GM10266 (cell line): ENCODE measurements at regions not wholly inside any gene's neighbourhood (a gene's known extent, or its start where the extent isn't known, plus 50 kb on each side); places are given as distances from the start of the nearest gene placed in this dataset.

Experiments used
- DNase-seq: peaks from one replicate; pipeline ENCODE4 v3.0.0; 2012; ENCODE audit errors: extremely low spot score
- TF ChIP-seq, protein P1 (sequence below): IDR thresholded peaks from 2 replicates; pipeline ENCODE4 v1.5.1; 2012; ENCODE audit warnings: mild to moderate bottlenecking, low read depth; ENCODE audit not compliant: control insufficient read depth, insufficient read depth; ENCODE audit errors: missing control alignments

DNA sequence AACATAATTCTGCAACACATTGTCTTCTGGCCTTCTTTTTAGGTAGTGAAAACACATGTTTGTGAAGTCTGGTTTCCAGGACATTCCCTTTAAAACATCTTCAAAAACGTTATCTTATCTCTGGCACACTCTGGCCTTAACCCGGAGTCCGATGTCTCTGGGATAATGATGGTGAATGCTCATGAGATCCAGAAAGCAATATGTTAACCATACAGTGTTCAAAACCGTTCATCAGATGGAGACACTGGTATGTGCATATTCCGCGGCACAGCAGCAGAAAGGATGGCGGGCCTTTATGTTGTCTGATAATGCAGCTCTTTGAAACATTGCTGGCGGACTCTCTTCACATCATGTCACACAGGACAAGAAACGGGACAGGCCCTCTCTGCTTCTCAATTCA lies 605.2 kb downstream of the CCDC171 start:
- DNase-seq, result no peak
- TF ChIP-seq, protein P1, sequence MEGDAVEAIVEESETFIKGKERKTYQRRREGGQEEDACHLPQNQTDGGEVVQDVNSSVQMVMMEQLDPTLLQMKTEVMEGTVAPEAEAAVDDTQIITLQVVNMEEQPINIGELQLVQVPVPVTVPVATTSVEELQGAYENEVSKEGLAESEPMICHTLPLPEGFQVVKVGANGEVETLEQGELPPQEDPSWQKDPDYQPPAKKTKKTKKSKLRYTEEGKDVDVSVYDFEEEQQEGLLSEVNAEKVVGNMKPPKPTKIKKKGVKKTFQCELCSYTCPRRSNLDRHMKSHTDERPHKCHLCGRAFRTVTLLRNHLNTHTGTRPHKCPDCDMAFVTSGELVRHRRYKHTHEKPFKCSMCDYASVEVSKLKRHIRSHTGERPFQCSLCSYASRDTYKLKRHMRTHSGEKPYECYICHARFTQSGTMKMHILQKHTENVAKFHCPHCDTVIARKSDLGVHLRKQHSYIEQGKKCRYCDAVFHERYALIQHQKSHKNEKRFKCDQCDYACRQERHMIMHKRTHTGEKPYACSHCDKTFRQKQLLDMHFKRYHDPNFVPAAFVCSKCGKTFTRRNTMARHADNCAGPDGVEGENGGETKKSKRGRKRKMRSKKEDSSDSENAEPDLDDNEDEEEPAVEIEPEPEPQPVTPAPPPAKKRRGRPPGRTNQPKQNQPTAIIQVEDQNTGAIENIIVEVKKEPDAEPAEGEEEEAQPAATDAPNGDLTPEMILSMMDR, result no peak

GRCh38 chr9:16161483-16161882 lies 608.6 kb downstream of the CCDC171 start:
- TF ChIP-seq, protein P1, result no peak
- DNase-seq, result no peak

GRCh38 chr9:16170119-16170518 lies 617.3 kb downstream of the CCDC171 start:
- TF ChIP-seq, protein P1, result no peak
- no peak for DNase-seq

GRCh38 chr9:16171911-16172310 lies 619.1 kb downstream of the CCDC171 start:
- TF ChIP-seq, protein P1, result no peak
- DNase-seq, result no peak

GRCh38 chr9:16172796-16173195 lies 620.0 kb downstream of the CCDC171 start:
- TF ChIP-seq, protein P1, result no peak
- no peak for DNase-seq

DNA sequence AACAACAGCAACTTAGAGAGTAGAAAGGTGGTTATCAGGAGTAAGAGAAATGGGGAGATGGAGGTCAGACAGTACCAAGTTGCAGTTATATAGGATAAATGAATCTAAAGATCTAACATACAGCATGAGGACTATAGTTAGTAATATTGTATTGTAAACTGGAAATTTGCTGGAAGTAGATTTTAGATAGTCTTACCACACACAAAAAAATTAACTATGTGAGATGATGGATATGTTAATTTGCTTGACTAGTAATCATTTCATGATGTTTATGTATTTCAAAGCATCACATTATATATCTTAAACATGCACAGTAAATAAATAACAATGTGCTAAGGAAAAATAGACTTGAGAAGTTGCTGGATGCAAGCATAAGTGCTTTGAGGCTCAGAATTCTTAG lies 622.1 kb downstream of the CCDC171 start:
- no peak for DNase-seq
- TF ChIP-seq, protein P1, result no peak

- TF ChIP-seq, protein P1, result no peak
- no peak for DNase-seq
These were observed 622.6 kb downstream of the CCDC171 start for GRCh38 chr9:16175461-16175860.

DNA sequence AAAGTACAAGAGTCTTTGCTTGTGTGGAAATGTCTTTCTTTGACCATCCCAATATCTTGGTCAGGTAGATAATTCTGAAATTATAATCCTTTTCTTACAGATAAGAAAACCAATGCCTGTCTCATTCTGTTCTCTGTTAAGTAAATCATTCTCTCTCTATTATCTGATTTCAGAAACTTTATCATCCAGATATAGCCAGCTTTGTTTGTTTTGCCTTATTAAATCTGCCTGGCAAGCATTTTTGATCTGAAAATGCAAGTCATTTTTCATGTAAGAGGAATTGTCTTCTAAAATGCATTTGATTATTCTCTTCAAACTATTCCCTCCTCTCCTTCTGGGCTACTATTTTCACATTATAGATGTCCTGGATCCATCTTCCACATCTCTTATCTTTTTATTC lies 625.5 kb downstream of the CCDC171 start:
- TF ChIP-seq, protein P1, result no peak
- DNase-seq, result no peak
